Keratinocyte (primary cell): ENCODE measurements at regions not wholly inside any gene's neighbourhood (a gene's known extent, or its start where the extent isn't known, plus 50 kb on each side); places are given as distances from the start of the nearest gene placed in this dataset.

Experiments used
- EZH2 ChIP-seq: IDR thresholded peaks from one replicate; pipeline ENCODE4 v1.6.1; 2012; ENCODE audit warnings: inconsistent platforms, mild to moderate bottlenecking, low read length, moderate library complexity
- TF ChIP-seq, protein P1 (sequence below), 3 experiments: IDR thresholded peaks in 1 of 3; conservative IDR thresholded peaks in 1 of 3; optimal IDR thresholded peaks in 1 of 3; 2 replicates in 2 of 3; 3 replicates in 1 of 3; pipeline versions ENCODE3 to v1.5.1; 2011; ENCODE audit warnings: low read length in 3 of 3, mild to moderate bottlenecking in 3 of 3, moderate library complexity in 2 of 3, control low read depth in 1 of 3, inconsistent platforms in 1 of 3; ENCODE audit not compliant: insufficient read depth in 2 of 3; ENCODE audit errors: extremely low read depth in 1 of 3

DNA sequence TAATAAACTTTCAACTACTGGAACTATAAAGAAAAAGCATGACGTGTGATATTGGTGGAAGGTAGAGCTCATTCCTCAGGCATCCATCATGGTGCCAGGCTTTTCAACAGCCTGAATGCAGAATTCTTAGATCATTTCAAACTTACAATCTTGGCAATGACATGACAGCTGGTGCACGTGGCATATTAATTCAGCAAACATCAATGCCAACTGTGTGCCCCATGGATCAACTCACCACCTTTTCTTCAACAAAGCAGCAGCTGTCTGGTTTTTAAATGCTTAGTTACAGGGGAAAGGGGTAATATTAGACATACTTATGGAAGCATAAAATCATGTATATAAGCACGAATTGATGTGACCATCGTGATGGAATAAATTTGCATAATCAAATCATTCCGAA lies 56.0 kb upstream of the OR13F1 start:
- no peak for TF ChIP-seq EZH2
- TF ChIP-seq, protein P1, sequence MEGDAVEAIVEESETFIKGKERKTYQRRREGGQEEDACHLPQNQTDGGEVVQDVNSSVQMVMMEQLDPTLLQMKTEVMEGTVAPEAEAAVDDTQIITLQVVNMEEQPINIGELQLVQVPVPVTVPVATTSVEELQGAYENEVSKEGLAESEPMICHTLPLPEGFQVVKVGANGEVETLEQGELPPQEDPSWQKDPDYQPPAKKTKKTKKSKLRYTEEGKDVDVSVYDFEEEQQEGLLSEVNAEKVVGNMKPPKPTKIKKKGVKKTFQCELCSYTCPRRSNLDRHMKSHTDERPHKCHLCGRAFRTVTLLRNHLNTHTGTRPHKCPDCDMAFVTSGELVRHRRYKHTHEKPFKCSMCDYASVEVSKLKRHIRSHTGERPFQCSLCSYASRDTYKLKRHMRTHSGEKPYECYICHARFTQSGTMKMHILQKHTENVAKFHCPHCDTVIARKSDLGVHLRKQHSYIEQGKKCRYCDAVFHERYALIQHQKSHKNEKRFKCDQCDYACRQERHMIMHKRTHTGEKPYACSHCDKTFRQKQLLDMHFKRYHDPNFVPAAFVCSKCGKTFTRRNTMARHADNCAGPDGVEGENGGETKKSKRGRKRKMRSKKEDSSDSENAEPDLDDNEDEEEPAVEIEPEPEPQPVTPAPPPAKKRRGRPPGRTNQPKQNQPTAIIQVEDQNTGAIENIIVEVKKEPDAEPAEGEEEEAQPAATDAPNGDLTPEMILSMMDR (optimal IDR thresholded peaks at IDR 0.05 in 1 of 3, IDR thresholded peaks at IDR 0.05 in 1 of 3, conservative IDR thresholded peaks at IDR 0.05 in 1 of 3; ENCODE audit: extremely low read depth in 1 of 3, insufficient read depth in 2 of 3, low read length in 3 of 3), result no peak
